MM.1S (cell line): ENCODE measurements at regions not wholly inside any gene's neighbourhood (a gene's known extent, or its start where the extent isn't known, plus 50 kb on each side); places are given as distances from the start of the nearest gene placed in this dataset.

Source experiments
- EZH2 ChIP-seq: fragments of 300-600 bp; sonication (generic); optimal IDR thresholded peaks from 2 replicates; pipeline ENCODE3; 2017; ENCODE audit warnings: low read depth, mild to moderate bottlenecking, antibody characterized with exemption, low read length, mixed read lengths
- TF ChIP-seq, protein P1 (sequence below): fragments of 300-600 bp; sonication (generic); IDR thresholded peaks from 2 replicates; pipeline ENCODE4 v1.5.1; 2016; ENCODE audit warnings: antibody characterized with exemption, low read length, mixed read lengths

GRCh38 chr16:85279402-85279801 lies 167.1 kb upstream of the CIBAR2 start:
- TF ChIP-seq, protein P1, sequence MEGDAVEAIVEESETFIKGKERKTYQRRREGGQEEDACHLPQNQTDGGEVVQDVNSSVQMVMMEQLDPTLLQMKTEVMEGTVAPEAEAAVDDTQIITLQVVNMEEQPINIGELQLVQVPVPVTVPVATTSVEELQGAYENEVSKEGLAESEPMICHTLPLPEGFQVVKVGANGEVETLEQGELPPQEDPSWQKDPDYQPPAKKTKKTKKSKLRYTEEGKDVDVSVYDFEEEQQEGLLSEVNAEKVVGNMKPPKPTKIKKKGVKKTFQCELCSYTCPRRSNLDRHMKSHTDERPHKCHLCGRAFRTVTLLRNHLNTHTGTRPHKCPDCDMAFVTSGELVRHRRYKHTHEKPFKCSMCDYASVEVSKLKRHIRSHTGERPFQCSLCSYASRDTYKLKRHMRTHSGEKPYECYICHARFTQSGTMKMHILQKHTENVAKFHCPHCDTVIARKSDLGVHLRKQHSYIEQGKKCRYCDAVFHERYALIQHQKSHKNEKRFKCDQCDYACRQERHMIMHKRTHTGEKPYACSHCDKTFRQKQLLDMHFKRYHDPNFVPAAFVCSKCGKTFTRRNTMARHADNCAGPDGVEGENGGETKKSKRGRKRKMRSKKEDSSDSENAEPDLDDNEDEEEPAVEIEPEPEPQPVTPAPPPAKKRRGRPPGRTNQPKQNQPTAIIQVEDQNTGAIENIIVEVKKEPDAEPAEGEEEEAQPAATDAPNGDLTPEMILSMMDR = no peak
- no peak for TF ChIP-seq EZH2
